ENCODE measurements at regions not wholly inside any gene's neighbourhood (a gene's known extent, or its start where the extent isn't known, plus 50 kb on each side); places are given as distances from the start of the nearest gene placed in this dataset.

DNA sequence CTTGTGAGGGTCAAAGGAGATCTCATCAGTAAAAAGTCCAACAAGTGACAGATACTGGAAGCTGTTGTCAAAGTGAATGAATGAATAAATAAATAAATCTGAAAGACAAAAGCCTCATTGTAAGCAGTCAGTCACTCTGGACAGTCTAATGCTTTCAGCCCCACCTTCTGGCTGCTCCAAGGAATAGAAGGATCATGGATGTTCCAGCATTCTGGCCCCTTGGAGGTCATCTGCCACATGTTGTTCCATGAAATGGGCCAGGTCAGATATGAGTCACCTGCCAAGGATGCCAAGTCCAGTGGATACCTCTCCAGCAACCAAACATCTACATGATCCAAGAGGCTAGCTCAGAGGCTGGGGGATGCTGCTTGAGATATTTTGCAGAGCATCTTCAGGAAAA is 185.6 kb downstream of the BMP7 start:
- no peak for DNase-seq (ENCODE audit: low read depth)

DNA sequence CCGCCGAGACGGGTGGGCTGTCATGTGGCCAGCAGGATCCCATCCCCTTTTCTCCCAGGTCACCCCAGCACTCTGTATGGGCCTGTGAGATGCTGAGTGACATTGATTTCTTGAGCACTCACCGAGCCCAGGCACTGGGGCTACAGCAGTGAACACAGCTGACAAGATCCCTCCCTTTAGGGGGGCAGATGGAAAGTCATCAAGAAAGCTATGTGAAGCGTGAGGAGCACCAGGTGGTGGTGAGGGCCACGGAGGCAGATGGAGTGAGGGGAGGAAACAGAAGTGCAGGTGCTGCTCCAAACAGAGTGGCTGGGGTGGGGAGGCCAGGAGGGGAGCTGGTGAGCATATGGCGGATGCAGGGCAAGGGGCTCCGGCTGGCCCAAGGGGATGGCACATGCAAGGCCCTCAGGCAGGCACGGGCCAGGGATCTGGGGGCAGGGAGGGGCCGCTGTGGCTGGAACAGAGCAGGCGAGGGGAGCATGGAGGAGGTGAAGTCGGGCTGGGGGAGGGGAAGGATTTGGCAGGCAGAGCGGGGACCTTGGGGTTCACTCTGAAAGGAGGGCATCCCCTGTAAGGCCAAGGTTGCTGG is 184.0 kb downstream of the BMP7 start:
- no peak for DNase-seq (ENCODE audit: low read depth)

DNA sequence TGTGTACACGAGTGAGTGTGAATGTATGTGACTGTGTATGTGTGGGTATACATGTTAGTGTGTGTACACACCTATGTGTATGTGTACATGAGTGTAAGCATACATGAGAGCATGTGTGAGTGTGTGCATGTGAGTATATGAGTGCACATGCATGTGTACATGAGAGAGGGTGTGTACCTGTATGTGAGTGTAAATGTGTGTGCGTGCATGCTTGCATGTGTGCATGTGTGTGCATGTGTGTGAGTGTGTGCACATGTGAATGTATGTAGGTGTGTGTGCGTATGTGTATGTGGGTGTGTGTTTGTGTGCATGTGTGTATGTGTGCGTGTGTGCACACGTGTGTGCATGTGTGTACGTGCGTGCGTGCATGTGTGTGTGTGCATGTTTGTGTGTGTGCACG is 183.4 kb downstream of the BMP7 start:
- no peak for DNase-seq (ENCODE audit: low read depth)

DNA sequence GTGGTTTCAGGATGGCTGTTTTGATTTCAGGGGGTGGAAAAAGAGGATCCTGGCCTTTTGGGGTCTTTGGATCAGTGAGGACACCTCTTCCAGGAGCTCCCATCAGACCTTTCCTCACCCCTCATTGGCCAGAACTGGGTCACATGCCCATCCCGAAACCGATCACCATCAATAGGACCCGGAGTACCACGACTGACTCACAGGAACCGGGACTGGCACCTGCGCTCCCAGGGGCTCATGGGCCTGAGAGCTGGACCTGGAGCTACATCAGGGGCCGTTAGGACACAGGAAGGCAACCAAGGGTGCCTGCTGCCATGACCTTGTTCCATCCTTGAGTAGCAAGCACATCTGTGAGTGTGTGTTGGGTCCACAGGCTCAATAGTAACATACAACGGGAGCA is 180.4 kb downstream of the BMP7 start:
- DNase-seq (ENCODE audit: low read depth) = no peak

DNA sequence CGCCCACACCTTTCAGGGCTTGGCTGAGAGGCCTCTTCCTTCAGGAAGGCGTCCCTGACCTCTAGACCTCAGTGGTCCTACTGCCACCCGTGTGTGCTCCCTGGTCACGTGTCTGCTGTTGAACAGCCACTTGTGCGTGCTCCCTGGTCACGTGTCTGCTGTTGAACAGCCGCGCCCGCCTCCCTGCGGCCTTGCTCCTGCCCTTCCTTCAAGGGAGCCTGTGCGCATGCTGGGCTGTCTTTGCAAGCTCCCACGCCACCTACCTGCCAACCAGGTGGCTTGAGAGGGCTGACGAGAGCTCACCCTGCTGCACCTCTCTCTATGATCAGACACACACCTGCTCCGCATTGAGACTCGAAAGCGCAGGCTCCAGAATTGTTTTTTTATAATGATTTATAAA is 179.3 kb downstream of the BMP7 start:
- no peak for DNase-seq (ENCODE audit: low read depth)

DNA sequence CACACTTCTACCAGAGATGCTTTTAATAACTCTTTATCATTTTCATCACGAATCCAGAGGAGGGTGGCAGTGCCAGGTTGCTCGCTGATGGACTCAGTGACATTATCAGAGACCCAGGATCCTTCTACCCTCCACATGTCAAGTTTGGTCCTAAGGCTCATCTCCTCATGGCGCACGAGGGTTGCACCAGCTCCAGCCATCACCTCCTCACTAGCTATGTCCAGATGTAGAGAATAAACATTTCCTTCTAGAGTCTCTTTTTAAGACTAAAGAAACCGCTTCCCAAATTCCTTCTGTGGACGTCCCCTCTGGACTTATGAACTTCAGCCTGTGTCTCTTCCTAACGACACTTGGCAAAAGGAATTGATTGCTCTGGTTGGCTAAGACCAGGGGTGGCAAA is 178.7 kb downstream of the BMP7 start:
- DNase-seq (ENCODE audit: low read depth) = no peak

DNA sequence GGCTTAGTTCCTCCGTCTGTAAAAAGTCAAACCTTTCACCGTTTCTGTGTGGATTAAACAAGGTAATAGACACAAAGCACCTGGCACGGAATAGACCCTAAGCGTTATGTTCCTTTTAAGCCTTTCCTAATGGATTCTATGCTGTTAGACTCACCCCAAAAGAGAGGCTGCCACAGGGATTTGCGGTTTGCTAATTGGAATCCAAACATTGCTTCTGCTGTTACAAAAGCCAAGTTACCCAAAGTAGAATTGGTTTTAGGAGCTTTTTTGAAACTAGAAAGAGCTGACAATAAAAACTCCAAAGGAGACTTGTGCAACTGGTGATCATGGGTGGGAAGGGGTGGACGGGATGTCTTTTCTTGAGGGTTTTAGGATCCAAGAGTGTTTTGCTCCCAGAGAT is 178.0 kb downstream of the BMP7 start:
- no peak for DNase-seq (ENCODE audit: low read depth)

DNA sequence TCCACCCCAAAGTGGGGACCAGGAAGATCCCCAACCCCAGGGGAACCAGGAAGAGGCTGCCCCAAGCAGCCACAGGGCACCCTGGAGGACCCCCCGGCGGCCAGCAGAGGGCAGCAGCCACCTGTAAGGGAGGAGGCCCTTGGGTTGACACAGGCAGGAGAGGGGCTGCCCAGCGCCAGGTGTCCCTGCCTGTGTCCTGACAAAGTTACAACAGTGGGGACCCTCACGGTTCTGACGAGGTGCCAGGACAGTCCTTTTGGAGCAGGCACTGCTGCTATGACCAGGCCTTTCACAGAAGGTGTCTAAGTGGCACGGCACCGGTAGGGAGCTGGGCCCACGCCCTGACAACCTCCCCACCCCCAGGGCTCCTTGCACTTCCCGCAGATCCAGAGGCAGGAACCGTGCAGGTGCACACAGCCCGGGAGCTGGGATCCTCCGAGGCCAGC is 176.7 kb downstream of the BMP7 start:
- no peak for DNase-seq (ENCODE audit: low read depth)

DNA sequence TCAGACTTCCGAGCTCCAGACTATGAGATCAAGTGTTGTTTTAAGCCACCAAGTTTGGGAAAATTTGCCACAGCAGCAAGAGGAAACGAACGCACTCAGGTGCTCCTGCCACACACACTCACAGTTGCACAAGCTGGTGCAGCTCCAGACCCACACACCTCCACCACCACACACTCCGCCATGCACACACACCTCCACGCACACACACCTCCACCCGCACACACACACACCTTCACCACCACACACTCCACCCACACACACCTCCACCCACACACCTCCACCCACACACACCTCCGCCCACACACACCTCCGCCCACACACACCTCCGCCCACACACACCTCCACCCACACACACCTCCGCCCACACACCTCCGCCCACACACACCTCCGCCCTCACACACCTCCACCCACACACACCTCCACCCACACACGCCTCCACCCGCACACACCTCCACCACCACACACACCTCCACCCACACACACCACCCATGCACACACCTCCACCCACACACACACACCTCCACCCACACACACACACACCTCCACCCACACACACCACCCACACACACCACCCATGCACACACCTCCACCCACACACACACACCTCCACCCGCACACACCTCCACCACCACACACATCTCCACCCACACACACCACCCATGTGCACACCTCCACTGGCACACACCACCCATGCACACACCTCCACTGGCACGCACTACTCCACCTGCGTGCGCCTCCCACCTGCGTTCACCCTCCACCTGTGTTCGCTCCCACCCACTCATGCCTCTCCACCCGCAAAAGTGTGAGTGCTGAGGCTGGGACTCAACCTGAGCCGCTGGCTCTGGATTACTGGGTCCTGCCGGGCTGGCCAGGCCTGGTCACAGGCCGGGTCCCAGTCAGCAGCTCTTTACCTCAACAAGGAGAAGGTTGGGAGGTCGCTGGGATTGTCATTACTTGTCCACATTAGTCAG is 175.6 kb downstream of the BMP7 start:
- no peak for DNase-seq (ENCODE audit: low read depth)

DNA sequence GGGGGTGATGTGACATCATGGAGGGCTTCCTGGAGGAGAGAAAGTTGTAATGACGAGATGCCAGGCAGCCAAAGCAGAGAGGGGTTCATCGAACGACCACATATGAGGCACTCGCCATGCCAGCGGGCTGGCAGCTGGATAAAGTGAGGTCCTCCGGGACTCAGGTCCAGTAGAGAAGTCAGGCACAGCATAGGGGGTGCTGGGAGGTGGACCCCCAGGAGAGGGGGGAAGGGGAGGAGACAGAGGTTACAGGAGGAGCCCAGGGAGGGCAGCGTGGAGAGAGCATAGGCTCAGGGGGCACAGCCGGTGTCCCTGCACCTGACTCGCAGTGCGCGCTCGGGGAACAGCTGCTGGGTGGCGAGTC is 174.7 kb downstream of the BMP7 start:
- no peak for DNase-seq (ENCODE audit: low read depth)

DNA sequence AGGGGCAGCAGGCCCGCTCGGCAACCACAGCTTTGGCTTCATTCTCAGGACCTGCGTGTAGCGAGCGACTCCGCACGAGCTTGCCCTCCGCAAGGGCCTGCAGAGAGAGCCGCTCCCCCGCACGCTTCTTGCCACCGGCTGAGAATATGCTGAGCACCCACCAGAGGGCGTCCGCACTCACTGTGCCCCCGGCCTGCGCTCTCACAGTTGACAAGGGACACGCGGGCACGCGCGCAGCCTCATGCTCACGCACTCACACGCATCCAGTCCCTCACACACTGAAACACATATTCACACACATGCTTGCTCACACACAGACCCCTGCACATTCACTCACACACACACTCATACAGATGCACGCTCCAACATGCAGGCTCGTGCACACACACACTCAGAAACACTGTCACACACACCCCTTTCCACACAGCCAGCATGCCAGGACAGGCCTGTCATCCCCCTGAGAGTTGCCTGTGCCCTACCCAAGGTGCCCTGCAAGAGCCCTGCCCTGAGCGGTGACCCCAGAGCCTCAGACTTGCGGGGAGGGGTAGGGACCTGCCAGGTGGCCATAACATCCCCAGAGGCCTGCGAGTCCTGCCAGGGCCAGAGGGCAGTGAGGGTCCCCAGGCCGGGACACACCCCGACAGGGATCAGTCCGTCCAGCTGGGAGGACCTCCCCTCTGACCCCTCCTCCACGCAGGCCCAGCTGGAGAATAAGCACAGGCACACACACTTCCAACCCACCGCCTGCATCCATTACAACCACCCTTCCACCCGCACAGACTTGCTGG is 174.1 kb downstream of the BMP7 start:
- DNase-seq (ENCODE audit: low read depth) = no peak

DNA sequence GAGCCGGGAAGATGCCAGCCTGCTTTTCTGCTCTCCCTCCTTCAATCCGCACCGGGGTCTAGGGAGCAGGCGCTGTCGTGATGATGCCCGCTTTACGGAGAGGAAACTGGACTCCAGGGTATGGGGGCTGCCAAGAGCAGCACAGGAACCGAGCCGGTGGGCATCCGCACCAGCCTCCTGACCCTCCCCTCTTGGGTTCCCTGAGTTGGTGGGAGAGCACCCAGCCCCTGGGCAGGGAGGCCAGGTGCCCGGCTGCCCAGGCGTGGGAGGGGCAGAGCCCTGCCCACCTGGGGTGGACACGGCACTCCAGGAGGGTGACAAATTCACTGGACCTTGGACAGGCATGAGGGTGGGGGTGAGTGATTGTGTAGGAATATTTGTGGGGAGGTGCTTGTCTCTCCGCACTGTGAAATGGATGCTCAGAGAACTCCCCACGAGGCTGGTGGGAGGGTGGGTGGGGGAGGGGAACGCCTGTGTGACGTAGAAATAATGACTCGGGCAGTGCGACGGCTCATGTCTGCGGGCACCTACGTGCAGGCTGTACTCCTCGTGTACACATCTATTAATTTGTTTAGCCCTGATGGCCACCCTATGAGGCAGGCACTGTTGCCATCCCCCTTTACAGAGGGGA is 173.4 kb downstream of the BMP7 start:
- DNase-seq (ENCODE audit: low read depth) = no peak

DNA sequence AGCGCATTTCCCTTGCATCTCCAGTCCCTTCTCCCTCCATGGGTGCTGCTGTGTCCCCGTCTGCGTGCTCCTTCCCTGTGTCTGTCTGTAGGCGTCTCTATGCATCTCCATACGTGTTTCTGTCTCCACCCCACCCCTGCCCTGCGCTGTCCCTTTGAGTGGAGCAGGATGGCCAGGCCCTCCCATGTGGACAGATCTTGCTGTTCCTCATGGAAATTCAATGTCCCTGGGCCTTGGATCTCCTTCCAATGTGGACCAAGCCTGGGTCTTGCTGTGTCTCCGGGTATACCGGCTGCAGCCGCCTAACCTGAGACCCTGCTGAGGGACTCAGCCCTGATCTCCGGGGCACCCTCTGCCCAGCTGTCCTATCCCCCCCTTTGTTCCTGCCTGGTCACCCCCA is 172.7 kb downstream of the BMP7 start:
- DNase-seq (ENCODE audit: low read depth) = no peak

DNA sequence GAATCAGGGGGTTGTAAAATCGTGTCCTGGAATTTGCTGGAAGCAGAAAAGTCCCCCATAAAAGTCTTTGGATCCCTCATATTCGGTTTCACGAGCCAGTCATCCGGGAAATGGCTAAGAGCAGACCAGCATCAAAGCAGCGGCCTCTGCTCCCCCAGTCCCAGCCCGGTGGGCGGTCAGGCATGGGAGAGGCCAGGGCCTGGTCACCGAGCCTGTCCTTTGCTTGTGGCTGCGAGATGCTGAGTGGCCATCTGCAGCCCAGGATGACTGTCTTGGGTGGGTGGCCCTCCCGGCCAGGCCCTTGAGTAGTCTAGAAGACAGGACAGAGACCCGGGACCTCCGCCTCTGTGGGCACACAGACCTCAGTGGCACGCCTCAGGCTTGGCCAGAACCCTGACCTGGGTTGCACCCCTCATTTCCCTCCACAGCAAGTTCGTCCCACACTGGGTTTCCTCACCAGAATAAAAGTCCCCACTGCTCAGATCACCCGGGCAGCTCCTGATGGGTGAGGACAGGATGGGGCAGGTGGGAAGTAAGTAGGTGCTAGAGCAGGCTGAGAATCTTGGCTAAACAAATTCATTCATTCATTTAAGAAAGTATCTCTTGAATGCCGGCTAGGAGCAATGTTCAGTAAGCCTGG is 172.1 kb downstream of the BMP7 start:
- DNase-seq (ENCODE audit: low read depth) = no peak

DNA sequence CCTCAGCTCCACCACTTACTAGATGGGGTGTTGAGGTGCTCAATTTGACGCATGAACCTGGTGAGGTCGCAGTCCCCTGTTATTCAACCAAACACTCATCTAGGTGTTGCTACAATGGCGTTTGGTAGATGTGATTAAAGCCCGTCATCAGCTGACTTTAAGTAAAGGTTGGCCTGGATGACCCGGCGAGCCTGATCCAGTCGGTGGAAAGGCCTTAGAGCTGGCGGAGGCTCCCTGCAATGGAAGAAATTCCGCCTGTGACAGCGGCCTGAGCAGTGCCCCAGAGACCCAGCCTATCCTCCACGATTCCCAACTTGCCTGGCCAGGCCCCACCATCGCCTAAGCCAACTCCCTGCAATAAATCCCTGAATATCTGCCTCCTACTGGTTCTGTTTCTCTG is 171.4 kb downstream of the BMP7 start:
- DNase-seq (ENCODE audit: low read depth) = no peak

DNA sequence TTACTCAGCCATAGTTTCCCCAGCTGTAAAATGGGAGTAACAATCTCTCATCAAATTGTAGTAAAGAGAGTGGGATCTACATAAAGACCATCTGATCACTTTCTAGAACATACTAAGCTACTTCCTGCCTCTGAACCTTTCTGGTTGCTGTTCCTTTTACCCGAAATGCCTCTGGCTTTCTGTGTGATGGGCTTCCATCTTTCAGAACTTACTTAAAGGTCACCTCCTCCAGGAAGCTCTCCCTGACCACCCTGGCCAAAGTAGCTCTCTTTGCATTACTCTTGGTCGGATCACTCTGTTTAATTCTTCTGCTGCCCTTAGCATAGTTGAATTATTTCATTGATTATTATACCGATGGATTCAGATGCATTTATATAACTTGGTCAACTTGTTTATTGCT is 171.0 kb downstream of the BMP7 start:
- DNase-seq (ENCODE audit: low read depth) = no peak

DNA sequence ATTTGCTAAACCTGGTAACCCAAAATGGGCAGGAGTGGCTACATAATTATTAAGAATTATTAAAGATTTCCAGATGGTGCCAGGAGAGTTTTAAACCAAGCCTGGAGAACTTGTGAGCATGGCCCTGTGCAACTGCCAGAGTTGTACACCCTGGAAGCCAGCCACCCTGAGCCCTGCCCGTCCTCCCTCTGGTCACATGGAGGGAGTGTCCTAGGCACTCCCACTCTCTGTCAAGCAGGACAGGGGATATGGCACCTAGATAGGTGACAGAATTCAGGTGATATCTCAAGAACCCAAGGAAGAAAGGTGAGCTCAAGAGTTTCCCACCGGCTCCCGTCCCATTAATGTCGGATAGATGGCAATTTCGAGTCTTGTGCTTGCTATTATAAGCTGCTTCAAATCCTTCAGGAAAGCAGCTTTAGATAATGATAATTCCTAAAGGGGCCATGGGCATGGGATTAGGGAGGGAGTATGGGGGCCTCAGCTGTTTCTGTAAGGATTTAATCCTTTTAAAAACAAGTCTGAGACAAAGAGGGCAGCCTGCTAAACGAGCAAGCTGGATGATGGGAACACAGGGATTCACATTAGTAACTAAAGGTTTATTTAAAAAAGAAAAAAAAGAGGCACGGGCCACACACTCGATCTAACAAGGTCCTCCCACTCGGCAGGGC is 169.1 kb downstream of the BMP7 start:
- DNase-seq (ENCODE audit: low read depth) = no peak

DNA sequence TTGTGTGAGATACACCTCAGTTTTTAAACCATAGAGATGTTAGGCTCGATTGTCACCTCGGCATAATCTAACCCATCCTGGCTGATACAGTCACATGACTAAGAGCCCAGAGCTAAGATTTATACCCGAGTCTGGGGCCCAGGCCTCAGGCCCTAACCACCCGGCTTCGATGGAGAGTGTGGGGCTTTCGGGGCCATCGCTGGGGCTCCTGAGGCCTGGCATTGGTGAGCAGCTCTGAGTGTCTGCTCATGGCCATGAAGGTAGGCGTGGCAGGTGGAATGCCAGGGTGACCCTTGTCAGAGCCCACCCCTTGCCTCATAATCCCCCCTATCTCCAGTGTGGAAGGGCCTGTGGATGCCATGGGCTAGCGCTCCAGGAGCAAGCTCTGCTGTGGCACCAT is 164.3 kb downstream of the BMP7 start:
- no peak for DNase-seq (ENCODE audit: low read depth)

DNA sequence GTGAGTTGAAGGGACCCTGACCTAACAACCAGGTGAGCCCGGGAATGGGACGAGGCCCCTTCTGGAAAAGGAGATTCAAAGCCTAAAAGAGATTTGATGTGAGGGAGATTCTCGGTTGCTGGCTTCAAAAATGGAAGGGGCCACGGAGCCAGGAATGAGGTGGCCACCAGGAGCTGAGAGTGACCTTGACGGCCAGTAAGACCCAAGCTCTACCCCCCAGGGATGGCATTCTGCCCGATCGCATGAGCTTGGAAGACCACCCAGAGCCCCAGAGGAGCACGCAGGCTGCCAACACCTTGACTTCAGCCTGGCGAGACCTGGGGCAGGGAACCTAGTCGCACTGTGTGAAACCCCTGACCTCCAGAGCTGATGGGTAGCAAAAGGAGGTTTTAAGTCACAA is 163.9 kb downstream of the BMP7 start:
- DNase-seq (ENCODE audit: low read depth) = no peak

DNA sequence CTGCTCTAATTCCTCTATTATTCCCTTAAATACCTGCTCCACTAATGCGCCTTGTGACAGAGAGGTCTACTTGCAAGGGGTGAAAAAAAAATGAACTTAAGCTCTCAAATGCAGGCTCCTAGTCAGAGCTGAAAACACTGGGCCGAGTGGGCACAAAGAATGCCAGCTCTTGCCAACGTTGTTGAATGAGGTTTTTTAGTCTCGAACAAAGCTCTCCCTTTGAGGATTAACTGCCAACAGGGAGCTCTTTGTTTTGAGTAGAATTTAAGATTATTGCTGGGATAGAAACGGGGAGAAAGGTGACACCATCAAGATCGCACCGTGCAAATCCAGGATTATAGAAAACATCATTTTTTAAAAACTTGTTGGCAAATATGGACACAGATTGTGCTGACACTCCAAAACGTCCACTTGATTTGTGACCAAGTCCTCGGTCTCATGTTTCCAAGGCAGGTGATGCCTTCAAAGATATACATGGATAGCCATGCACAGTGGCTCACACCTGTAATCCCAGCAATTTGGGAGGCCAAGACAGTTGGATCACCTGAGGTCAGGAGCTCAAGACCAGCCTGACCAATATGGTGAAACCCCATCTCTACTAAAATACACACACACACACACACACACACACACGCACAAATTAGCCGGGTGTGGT is 163.2 kb downstream of the BMP7 start:
- no peak for DNase-seq (ENCODE audit: low read depth)

DNA sequence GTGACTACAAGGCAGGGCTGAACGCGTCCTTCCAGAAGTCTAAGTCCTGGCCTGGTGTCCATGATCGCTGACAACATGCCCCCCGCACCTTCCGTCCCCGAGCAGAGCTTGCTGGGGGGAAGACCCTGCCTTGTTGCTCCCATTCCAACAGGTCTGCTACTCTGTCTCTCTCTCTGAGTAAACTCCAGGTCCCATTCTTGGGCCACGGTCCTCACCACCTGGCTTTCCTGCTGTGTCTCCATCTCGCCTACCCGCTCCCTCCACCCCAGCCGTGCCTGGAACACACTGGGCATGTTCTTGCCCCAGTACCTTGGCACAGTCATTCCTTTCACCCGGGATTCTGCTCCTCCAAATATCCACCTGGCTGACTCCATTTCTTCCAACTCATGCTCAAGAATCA is 162.3 kb downstream of the BMP7 start:
- DNase-seq (ENCODE audit: low read depth) = no peak

Data from stromal cell of bone marrow (primary cell).